RKO (cell line): ENCODE measurements at regions not wholly inside any gene's neighbourhood (a gene's known extent, or its start where the extent isn't known, plus 50 kb on each side); places are given as distances from the start of the nearest gene placed in this dataset.
A peak's percentile ranks its signal among the peaks of the same experiment; 100 is the strongest.

ENCODE experiments used
- DNase-seq: peaks from one replicate; pipeline ENCODE4 v3.0.0-alpha.2; 2016; ENCODE audit warnings: low spot score

DNA sequence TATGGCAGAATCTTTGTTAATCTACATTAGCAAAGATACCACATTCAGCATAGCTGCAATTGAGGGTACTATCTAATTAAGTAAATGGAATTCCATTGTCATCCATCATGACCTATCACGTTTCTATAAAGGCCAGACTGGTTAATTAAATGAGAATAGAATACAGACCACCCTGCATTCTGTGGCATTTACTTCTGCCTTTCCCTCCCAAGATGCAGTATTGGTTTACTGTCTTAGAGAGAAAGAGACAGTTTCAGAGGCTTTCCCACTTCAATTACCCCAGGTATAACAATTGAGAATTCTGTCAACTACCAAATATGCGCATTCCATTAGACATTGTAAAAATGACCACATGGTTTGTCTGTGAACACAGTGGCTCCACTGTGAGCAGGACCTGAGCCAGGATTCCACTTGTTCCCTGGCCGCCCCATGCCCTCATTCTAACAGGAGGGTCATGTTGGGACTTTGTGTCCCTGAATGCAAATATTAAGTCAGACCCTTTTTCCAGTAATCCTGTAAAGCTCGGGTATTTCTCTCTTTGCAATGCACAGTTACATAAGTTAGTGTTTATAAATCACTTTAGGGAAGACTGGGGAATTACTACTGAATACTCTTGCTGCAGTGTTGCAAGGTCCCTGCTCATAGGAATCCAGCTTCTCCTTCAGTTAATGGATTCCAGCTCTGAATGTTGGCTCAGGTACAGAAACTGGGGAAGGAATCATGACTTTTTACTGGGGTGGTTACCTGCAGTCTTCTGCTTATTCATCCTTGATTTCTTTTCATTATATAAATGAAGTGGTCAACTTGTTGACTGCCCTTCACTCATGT is 261.0 kb downstream of the PDGFC start:
- DNase-seq, result no peak

GRCh38 chr4:156705311-156705710 is 266.3 kb downstream of the PDGFC start:
- DNase-seq, result no peak

- no peak for DNase-seq
Measured at GRCh38 chr4:156695163-156695562, 276.4 kb downstream of the PDGFC start.

DNA sequence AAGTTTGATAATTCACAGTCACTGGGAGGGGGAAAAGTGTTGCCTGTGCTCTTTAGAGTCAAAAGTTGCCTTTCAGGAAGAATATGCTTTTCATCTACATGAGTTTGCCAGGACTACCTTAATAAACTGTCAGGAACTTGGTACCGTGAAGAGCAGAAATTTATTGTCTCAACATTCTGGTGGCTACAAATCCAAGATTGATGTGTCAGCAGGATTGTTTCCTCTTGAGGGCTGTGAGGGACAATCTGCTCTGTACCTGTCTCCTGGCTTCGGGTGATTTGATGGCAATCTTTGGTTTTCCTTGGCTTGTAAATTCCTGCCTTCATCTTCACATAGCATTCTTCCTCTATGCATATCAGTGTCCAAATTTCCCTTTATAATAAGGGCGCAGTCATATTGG is 277.2 kb downstream of the PDGFC start:
- DNase-seq, result no peak

GRCh38 chr4:156693557-156693956 is 278.0 kb downstream of the PDGFC start:
- DNase-seq, result no peak

GRCh38 chr4:156692016-156692415 is 279.6 kb downstream of the PDGFC start:
- DNase-seq, result no peak

- no peak for DNase-seq
Measured at GRCh38 chr4:156690572-156690971, 281.0 kb downstream of the PDGFC start.

DNA sequence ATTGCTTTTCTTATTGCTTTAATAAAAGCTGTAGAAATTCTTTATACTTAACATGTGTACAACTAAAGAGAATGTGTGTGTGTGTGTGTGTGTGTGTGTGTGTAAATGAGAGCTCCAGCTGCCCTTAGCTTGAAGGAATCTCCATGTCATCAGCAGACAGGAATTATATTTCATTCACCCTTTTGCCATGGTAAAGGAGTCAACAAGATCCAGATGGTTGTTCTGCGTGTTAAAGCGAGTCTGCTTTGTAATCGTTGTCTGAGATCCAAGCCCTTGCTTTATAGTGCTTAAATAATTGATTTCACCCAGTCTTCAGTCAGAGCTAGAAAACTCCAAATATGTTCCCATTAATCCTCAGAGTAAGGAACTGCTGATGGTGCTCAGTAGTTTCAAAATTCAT is 285.5 kb downstream of the PDGFC start:
- DNase-seq, result no peak

DNA sequence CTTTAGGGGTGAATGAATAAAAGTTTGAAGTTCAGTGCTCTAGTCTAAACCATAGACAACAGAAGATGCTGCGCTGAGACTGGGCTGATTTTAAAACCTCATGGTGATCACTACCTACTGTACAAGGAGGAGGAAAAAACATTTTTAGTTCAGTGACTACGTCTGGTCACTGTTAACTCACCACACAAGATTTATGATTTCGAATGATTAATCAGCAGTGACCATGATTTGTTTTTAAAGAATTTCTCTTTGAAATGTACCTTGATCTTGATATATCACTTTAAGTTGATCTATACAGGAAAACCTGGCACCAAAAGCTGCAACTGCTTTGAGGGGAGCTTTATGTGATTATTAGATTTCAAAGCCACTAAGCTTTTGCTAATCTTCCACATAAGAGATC is 286.3 kb downstream of the PDGFC start:
- DNase-seq, result no peak

- no peak for DNase-seq
Measured at GRCh38 chr4:156677656-156678055, 293.9 kb downstream of the PDGFC start.

GRCh38 chr4:156677131-156677531 is 294.5 kb downstream of the PDGFC start:
- peak; percentile 9 for DNase-seq

- DNase-seq, result no peak
Measured at GRCh38 chr4:156676116-156676851, 295.3 kb downstream of the PDGFC start.

- DNase-seq, result no peak
Measured at GRCh38 chr4:156673483-156673882, 298.1 kb downstream of the PDGFC start.

- peak; percentile 9 for DNase-seq
Measured at GRCh38 chr4:156672492-156673305, 298.9 kb downstream of the PDGFC start.

- no peak for DNase-seq
Measured at GRCh38 chr4:156665780-156666366, 305.7 kb downstream of the PDGFC start.

DNA sequence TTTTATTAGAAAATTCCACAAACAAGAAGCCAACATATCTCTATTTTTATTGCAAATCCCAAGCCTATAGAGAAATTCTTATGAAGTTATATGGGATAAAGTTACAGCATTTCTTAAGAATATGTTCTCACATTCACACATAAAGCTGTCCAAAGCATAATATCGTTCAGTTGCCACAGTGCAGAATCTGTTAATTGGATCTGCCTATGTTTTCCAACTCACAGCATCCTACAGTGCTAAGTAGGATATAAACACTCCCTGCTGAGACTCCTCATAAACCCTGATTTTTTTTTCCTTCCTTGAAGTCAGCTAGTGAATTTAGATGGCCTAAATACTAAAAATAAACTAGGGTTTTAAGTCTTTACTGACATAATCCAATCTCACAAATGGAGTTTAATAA is 307.9 kb downstream of the PDGFC start:
- no peak for DNase-seq

- DNase-seq, result no peak
Measured at GRCh38 chr4:156662921-156663320, 308.7 kb downstream of the PDGFC start.

DNA sequence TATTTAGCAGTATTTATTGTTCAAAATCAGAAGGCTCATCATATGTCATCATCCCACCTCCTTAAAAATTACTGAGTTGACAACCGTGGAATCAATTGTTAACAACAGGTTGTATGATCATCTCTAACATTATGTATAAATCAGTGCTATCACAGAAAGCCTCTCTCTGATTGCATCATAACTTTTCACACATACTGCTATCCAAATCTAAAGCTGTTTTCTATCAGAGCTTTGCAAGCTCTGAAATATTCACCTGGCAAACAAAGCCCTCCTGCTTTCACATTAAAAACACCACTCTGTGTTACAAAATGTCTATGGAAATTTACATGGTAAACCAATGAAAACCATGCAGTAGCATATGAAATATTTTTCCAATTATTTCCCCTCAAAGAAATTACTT is 310.0 kb downstream of the PDGFC start:
- no peak for DNase-seq

GRCh38 chr4:156660465-156660864 is 311.1 kb downstream of the PDGFC start:
- no peak for DNase-seq

GRCh38 chr4:156659983-156660382 is 311.6 kb downstream of the PDGFC start:
- no peak for DNase-seq

DNA sequence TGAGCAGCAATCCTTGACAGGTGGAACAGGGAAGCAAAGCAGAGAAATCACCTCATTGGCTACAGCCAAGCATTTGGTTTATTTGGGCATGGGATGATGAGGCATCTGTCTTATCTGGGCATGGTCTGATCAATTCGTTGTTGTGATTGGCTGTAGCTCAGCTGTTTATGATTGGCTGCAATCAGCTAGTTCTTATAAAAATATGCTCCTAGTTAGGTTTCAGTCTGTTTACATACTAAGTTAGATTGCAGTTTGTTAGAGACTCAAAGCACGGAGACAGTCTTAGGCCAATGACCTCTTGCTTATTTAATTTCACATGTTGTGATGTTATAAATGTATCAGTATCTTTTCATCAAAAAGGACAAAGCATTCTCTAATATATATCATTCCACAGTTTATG is 312.0 kb downstream of the PDGFC start:
- no peak for DNase-seq

DNA sequence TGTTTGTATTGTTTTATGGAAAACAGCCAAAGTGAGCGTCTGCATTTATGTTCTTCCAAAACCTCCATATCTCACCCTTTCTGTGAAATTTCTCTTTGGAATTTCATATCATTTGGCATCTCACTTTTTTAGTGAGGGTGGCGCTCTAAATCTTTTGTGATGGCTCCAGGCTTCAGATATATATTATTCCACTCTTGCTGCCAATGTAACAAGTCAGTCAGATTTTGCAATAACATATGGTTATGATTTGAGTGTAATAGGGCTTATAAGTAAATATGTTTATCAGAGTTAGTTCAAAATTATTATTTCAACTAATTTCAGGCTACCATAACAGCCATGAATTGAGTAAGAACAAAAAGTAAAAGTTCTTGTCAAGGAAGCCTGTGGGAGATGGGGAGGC is 314.7 kb downstream of the PDGFC start:
- DNase-seq, result no peak
